CD14-positive monocyte (primary cell): ENCODE measurements at regions not wholly inside any gene's neighbourhood (a gene's known extent, or its start where the extent isn't known, plus 50 kb on each side); places are given as distances from the start of the nearest gene placed in this dataset.

Experiments used
- DNase-seq, 3 donors: peaks; one replicate each; pipeline ENCODE4 v3.0.0-alpha.2; 2011 to 2022
- H2AFZ ChIP-seq: 2 replicates; pipeline ENCODE4 v1.6.0; 2012; ENCODE audit warnings: mild to moderate bottlenecking, low read depth, low read length, inconsistent platforms; ENCODE audit not compliant: insufficient read depth, poor library complexity, severe bottlenecking
- H3K27ac ChIP-seq, 2 donors: 1 replicate in 1 of 2; 2 replicates in 1 of 2; pipeline ENCODE4 v1.5.1; 2012 to 2013; ENCODE audit warnings: low read length in 2 of 2, control low read depth in 1 of 2, inconsistent platforms in 1 of 2, low read depth in 1 of 2, mild to moderate bottlenecking in 1 of 2
- H3K27me3 ChIP-seq, 2 donors: one replicate each; pipeline versions ENCODE4 v1.6.0 to v1.6.1; 2011 to 2013; ENCODE audit warnings: low read length in 2 of 2; ENCODE audit not compliant: control insufficient read depth in 2 of 2, insufficient read depth in 2 of 2
- H3K36me3 ChIP-seq, 2 donors: replicated peaks in 1 of 2; 1 replicate in 1 of 2; 2 replicates in 1 of 2; pipeline versions ENCODE4 v1.5.1 to v1.6.1; 2012 to 2013; ENCODE audit warnings: low read length in 2 of 2, control low read depth in 1 of 2, inconsistent platforms in 1 of 2, mild to moderate bottlenecking in 1 of 2; ENCODE audit not compliant: insufficient read depth in 2 of 2, control insufficient read depth in 1 of 2
- H3K4me1 ChIP-seq, 2 donors: 1 replicate in 1 of 2; 2 replicates in 1 of 2; pipeline versions ENCODE4 v1.5.1 to v1.6.1; 2012 to 2013; ENCODE audit warnings: low read length in 2 of 2, control low read depth in 1 of 2, inconsistent platforms in 1 of 2, mild to moderate bottlenecking in 1 of 2, moderate library complexity in 1 of 2; ENCODE audit not compliant: insufficient read depth in 2 of 2, control insufficient read depth in 1 of 2
- H3K4me2 ChIP-seq: replicated peaks from 2 replicates; pipeline ENCODE3; 2012; ENCODE audit warnings: low read length, moderate library complexity, mild to moderate bottlenecking; ENCODE audit not compliant: poor library complexity, severe bottlenecking; ENCODE audit errors: extremely low read depth
- H3K4me3 ChIP-seq, 3 experiments: fragments of 200-600 bp in 1 of 3; sonication (generic) in 1 of 3; replicated peaks in 1 of 3; 1 replicate in 2 of 3; 2 replicates in 1 of 3; pipeline ENCODE4 v1.5.1; 2011 to 2013; ENCODE audit warnings: low read length in 3 of 3, mild to moderate bottlenecking in 3 of 3, control low read depth in 2 of 3, low read depth in 2 of 3, inconsistent platforms in 1 of 3, moderate library complexity in 1 of 3
- H3K79me2 ChIP-seq: 2 replicates; pipeline ENCODE4 v1.6.0; 2012; ENCODE audit warnings: mild to moderate bottlenecking, control low read depth, inconsistent platforms, low read length, moderate library complexity; ENCODE audit not compliant: insufficient read depth
- H3K9ac ChIP-seq: 2 replicates; pipeline ENCODE4 v1.6.0; 2017; ENCODE audit warnings: low read length, mild to moderate bottlenecking; ENCODE audit not compliant: insufficient read depth, poor library complexity, severe bottlenecking
- H3K9me3 ChIP-seq, 2 donors: replicated peaks in 1 of 2; 1 replicate in 1 of 2; 2 replicates in 1 of 2; pipeline versions ENCODE4 v1.5.1 to v1.6.1; 2012 to 2013; ENCODE audit warnings: low read length in 2 of 2, control low read depth in 1 of 2; ENCODE audit not compliant: control insufficient read depth in 1 of 2, insufficient read depth in 1 of 2
- H4K20me1 ChIP-seq: 2 replicates; pipeline ENCODE4 v1.6.0; 2012; ENCODE audit warnings: mild to moderate bottlenecking, low read length, control low read depth, moderate library complexity; ENCODE audit not compliant: insufficient read depth
- H3K27ac Mint-ChIP-seq, 7 donors: one replicate each; pipeline ENCODE4 v1.8.0; 2020; ENCODE audit warnings: mild to moderate bottlenecking in 7 of 7, mixed read lengths in 7 of 7, moderate library complexity in 6 of 7, inconsistent platforms in 2 of 7
- H3K27me3 Mint-ChIP-seq, 3 donors: one replicate each; pipeline ENCODE4 v1.8.0; 2021 to 2022; ENCODE audit warnings: low read depth in 3 of 3, mild to moderate bottlenecking in 3 of 3, mixed read lengths in 3 of 3, moderate library complexity in 3 of 3, inconsistent platforms in 1 of 3
- H3K36me3 Mint-ChIP-seq, 2 donors: one replicate each; pipeline ENCODE4 v1.8.0; 2020; ENCODE audit warnings: mixed read lengths in 2 of 2, inconsistent platforms in 1 of 2, mild to moderate bottlenecking in 1 of 2
- H3K4me1 Mint-ChIP-seq: one replicate; pipeline ENCODE4 v1.8.0; 2020; ENCODE audit warnings: mild to moderate bottlenecking, mixed read lengths
- H3K4me3 Mint-ChIP-seq, 2 donors: one replicate each; pipeline ENCODE4 v1.8.0; 2020; ENCODE audit warnings: mild to moderate bottlenecking in 2 of 2, mixed read lengths in 2 of 2, moderate library complexity in 1 of 2
- H3K9me3 Mint-ChIP-seq, 7 donors: one replicate each; pipeline ENCODE4 v1.8.0; 2020 to 2022; ENCODE audit warnings: mixed read lengths in 7 of 7, mild to moderate bottlenecking in 6 of 7, moderate library complexity in 6 of 7, inconsistent platforms in 2 of 7
- WGBS: methylation state at CpG from one replicate; pipeline ENCODE4 v1.1.5; 2013; ENCODE audit warnings: missing lambda C conversion rate; ENCODE audit not compliant: insufficient coverage; 5-methylcytosine and 5-hydroxymethylcytosine counted together
- intact Hi-C, 2 donors: fragments of 100-400 bp; cut with micrococcal nuclease; formaldehyde crosslinking; loops; one replicate each; pipeline versions ENCODE4 v1.15.0 to v1.15.1; 2023
- TF ChIP-seq, protein P1 (sequence below): fragments of 200-600 bp; IDR thresholded peaks from one replicate; pipeline ENCODE4 v1.8.0; 2022; ENCODE audit warnings: antibody characterized with exemption, mild to moderate bottlenecking

DNA sequence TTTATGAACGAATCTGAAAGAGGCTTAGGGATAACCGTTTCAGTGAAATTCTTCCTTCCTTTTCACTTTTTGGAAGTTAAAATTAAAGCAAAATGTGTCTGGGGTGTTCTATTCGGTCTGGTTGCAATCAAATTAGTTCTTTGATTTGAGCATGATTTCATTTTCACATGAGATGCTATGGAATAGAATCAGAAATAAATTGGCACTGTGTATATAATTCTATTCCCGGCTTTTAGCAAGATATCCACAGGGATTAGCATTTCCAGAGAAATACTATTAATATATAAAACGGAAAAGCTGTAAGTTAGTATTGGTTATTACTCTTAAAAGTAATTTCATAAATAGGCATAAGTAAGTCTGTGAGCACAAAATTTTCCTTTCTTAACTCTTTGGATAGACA, 1676.8 kb upstream of the PCDH7 start:
- Mint-ChIP-seq H3K36me3 (no peaks in the 10 kb centered on the region), H3K27ac (no peak overlapping the region), H3K9me3 (peaks cover 0 to 6% (median 3%) of the 10 kb centered on the region in 7 donors)

GRCh38 chr4:29046186-29046585, 1674.0 kb upstream of the PCDH7 start:
- TF ChIP-seq, protein P1, sequence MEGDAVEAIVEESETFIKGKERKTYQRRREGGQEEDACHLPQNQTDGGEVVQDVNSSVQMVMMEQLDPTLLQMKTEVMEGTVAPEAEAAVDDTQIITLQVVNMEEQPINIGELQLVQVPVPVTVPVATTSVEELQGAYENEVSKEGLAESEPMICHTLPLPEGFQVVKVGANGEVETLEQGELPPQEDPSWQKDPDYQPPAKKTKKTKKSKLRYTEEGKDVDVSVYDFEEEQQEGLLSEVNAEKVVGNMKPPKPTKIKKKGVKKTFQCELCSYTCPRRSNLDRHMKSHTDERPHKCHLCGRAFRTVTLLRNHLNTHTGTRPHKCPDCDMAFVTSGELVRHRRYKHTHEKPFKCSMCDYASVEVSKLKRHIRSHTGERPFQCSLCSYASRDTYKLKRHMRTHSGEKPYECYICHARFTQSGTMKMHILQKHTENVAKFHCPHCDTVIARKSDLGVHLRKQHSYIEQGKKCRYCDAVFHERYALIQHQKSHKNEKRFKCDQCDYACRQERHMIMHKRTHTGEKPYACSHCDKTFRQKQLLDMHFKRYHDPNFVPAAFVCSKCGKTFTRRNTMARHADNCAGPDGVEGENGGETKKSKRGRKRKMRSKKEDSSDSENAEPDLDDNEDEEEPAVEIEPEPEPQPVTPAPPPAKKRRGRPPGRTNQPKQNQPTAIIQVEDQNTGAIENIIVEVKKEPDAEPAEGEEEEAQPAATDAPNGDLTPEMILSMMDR, result no peak
- Mint-ChIP-seq H3K36me3 (no peaks in the 10 kb centered on the region), H3K27me3 (peaks cover 0 to 4% (median 1%) of the 10 kb centered on the region in 3 donors), H3K4me1 (no peaks in the 10 kb centered on the region), H3K9me3 (peaks cover 0 to 6% (median 3%) of the 10 kb centered on the region in 7 donors), H3K27ac (no peak overlapping the region), H3K4me3 (no peak overlapping the region)
- Histone ChIP-seq H3K9me3 (peaks cover 0 to 14% of the 10 kb centered on the region in 2 donors), H3K27me3 (no peaks in the 10 kb centered on the region), H2AFZ (no peak overlapping the region), H3K4me1 (no peaks in the 10 kb centered on the region), H3K79me2 (no peaks in the 10 kb centered on the region), H3K36me3 (no peaks in the 10 kb centered on the region), H3K27ac (no peak overlapping the region), H3K9ac (no peak overlapping the region), H4K20me1 (no peaks in the 10 kb centered on the region), H3K4me3 (no peak overlapping the region), H3K4me2 (no peak overlapping the region)
- intact Hi-C loops, result no loop called here
- DNase-seq, result no peak
- 50% methylated on average over 1 of the region's 2 CpGs for WGBS

More for the DNA sequence above, 1676.8 kb upstream of the PCDH7 start:
- H3K79me2 ChIP-seq, result no peaks in the 10 kb centered on the region
- H3K27me3 Mint-ChIP-seq, result peaks cover 0 to 4% (median 1%) of the 10 kb centered on the region in 3 donors
- WGBS, result no CpG with 5 or more reads among the region's 5 CpGs
- no peak overlapping the region for H3K9ac ChIP-seq
- no peaks in the 10 kb centered on the region for H3K27me3 ChIP-seq
- H4K20me1 ChIP-seq, result no peaks in the 10 kb centered on the region
- peaks cover 0 to 13% of the 10 kb centered on the region in 2 donors for H3K9me3 ChIP-seq
- no peak for DNase-seq
- no peaks in the 10 kb centered on the region for H3K36me3 ChIP-seq
- TF ChIP-seq, protein P1, result no peak
- no peaks in the 10 kb centered on the region for H3K4me1 Mint-ChIP-seq
- no peak overlapping the region for H3K27ac ChIP-seq
- H3K4me3 ChIP-seq, result no peak overlapping the region
- no peak overlapping the region for H3K4me2 ChIP-seq
- no peaks in the 10 kb centered on the region for H3K4me1 ChIP-seq
- no peak overlapping the region for H3K4me3 Mint-ChIP-seq
- intact Hi-C loops, result no loop called here
- H2AFZ ChIP-seq, result no peak overlapping the region
